ENCODE measurements at regions not wholly inside any gene's neighbourhood (a gene's known extent, or its start where the extent isn't known, plus 50 kb on each side); places are given as distances from the start of the nearest gene placed in this dataset.

GRCh38 chr9:20227166-20227874, 395.0 kb downstream of the MLLT3 start:
- Histone ChIP-seq H3K9me3 (no peaks in the 10 kb centered on the region), H3K4me1 (no peaks in the 10 kb centered on the region; the same call in 1 of the 2 replicates), H3K27me3 (ENCODE audit: low read depth) (no peaks in the 10 kb centered on the region), H3K4me3 (no peak overlapping the region), H3K36me3 (replicated peaks) (no peaks in the 10 kb centered on the region)
- DNase-seq (ENCODE audit: low spot score in 2 of 2) = no peak
- in situ Hi-C loops (cut with MboI; ENCODE audit: low sequenced_read_pairs) = no loop called here

GRCh38 chr9:20226345-20226744, 396.0 kb downstream of the MLLT3 start:
- Histone ChIP-seq H3K9me3 (no peaks in the 10 kb centered on the region), H3K27me3 (ENCODE audit: low read depth) (0 out of 2 replicates have a peak, but pooled peaks cover 2% of the 10 kb centered on the region), H3K36me3 (replicated peaks) (no peaks in the 10 kb centered on the region), H3K4me3 (no peak overlapping the region), H3K4me1 (no peaks in the 10 kb centered on the region; the same call in 1 of the 2 replicates)
- in situ Hi-C loops (cut with MboI; ENCODE audit: low sequenced_read_pairs) = no loop called here
- no peak for DNase-seq (ENCODE audit: low spot score in 2 of 2)

- H3K4me1 ChIP-seq = no peaks in the 10 kb centered on the region; the same call in 1 of the 2 replicates
- DNase-seq (ENCODE audit: low spot score in 2 of 2) = no peak
- in situ Hi-C loops (cut with MboI; ENCODE audit: low sequenced_read_pairs) = no loop called here
Measured at GRCh38 chr9:20225826-20226225, 396.5 kb downstream of the MLLT3 start.

GRCh38 chr9:20224756-20225155, 397.5 kb downstream of the MLLT3 start:
- H3K4me1 ChIP-seq = no peaks in the 10 kb centered on the region; the same call in 1 of the 2 replicates
- no peak for DNase-seq (ENCODE audit: low spot score in 2 of 2)
- in situ Hi-C loops (cut with MboI; ENCODE audit: low sequenced_read_pairs) = loop anchor here (25.0 kb wide), 1 partner anchor 88 kb away; no protein-coding TSS in a partner anchor

More at GRCh38 chr9:20225826-20226225, 396.5 kb downstream of the MLLT3 start:
- peaks cover 5% of the 10 kb centered on the region; the same call in 1 of the 2 replicates for H3K27me3 ChIP-seq (ENCODE audit: low read depth)
- no peaks in the 10 kb centered on the region for H3K9me3 ChIP-seq
- H3K4me3 ChIP-seq = no peak overlapping the region
- no peaks in the 10 kb centered on the region for H3K36me3 ChIP-seq (replicated peaks)

GRCh38 chr9:20220286-20220685, 402.0 kb downstream of the MLLT3 start:
- no peaks in the 10 kb centered on the region for H3K9me3 ChIP-seq
- H3K4me3 ChIP-seq = no peak overlapping the region
- in situ Hi-C loops (cut with MboI; ENCODE audit: low sequenced_read_pairs) = loop anchor here (25.0 kb wide), 1 partner anchor 92 kb away; no protein-coding TSS in a partner anchor
- H3K36me3 ChIP-seq (replicated peaks) = no peaks in the 10 kb centered on the region
- no peaks in the 10 kb centered on the region for H3K4me1 ChIP-seq
- DNase-seq (ENCODE audit: low spot score in 2 of 2) = no peak
- H3K27me3 ChIP-seq (ENCODE audit: low read depth) = peaks cover 12% of the 10 kb centered on the region; the same call in 1 of the 2 replicates

More at GRCh38 chr9:20224756-20225155, 397.5 kb downstream of the MLLT3 start:
- Histone ChIP-seq H3K9me3 (no peaks in the 10 kb centered on the region), H3K4me3 (no peak overlapping the region), H3K36me3 (replicated peaks) (no peaks in the 10 kb centered on the region), H3K27me3 (ENCODE audit: low read depth) (peaks cover 7% of the 10 kb centered on the region; the same call in 1 of the 2 replicates)

- Histone ChIP-seq H3K9me3 (no peaks in the 10 kb centered on the region), H3K4me3 (no peak overlapping the region), H3K4me1 (no peaks in the 10 kb centered on the region), H3K36me3 (replicated peaks) (no peaks in the 10 kb centered on the region), H3K27me3 (ENCODE audit: low read depth) (peaks cover 12% of the 10 kb centered on the region; the same call in 1 of the 2 replicates)
- in situ Hi-C loops (cut with MboI; ENCODE audit: low sequenced_read_pairs) = loop anchor here (25.0 kb wide), 1 partner anchor 93 kb away; no protein-coding TSS in a partner anchor
- no peak for DNase-seq (ENCODE audit: low spot score in 2 of 2)
Measured at GRCh38 chr9:20219437-20219836, 402.9 kb downstream of the MLLT3 start.

- no peak for DNase-seq (ENCODE audit: low spot score in 2 of 2)
- Histone ChIP-seq H3K4me1 (no peaks in the 10 kb centered on the region), H3K36me3 (replicated peaks) (no peaks in the 10 kb centered on the region), H3K27me3 (ENCODE audit: low read depth) (peaks cover 12% of the 10 kb centered on the region; the same call in 1 of the 2 replicates), H3K9me3 (no peaks in the 10 kb centered on the region), H3K4me3 (no peak overlapping the region)
- in situ Hi-C loops (cut with MboI; ENCODE audit: low sequenced_read_pairs) = loop anchor here (25.0 kb wide), 1 partner anchor 95 kb away; no protein-coding TSS in a partner anchor
Measured at GRCh38 chr9:20217596-20217995, 404.7 kb downstream of the MLLT3 start.

- Histone ChIP-seq H3K4me3 (no peak overlapping the region), H3K36me3 (replicated peaks) (no peaks in the 10 kb centered on the region), H3K27me3 (ENCODE audit: low read depth) (peaks cover 11% of the 10 kb centered on the region; the same call in 1 of the 2 replicates), H3K4me1 (no peaks in the 10 kb centered on the region), H3K9me3 (no peaks in the 10 kb centered on the region)
- in situ Hi-C loops (cut with MboI; ENCODE audit: low sequenced_read_pairs) = loop anchor here (25.0 kb wide), 1 partner anchor 96 kb away; no protein-coding TSS in a partner anchor
- DNase-seq (ENCODE audit: low spot score in 2 of 2) = no peak
Measured at GRCh38 chr9:20216438-20216837, 405.9 kb downstream of the MLLT3 start.

GRCh38 chr9:20215552-20215951, 406.7 kb downstream of the MLLT3 start:
- no peak for DNase-seq (ENCODE audit: low spot score in 2 of 2)
- in situ Hi-C loops (cut with MboI; ENCODE audit: low sequenced_read_pairs) = loop anchor here (25.0 kb wide), 1 partner anchor 97 kb away; no protein-coding TSS in a partner anchor
- Histone ChIP-seq H3K36me3 (replicated peaks) (no peaks in the 10 kb centered on the region), H3K27me3 (ENCODE audit: low read depth) (0 out of 2 replicates have a peak, but pooled peaks cover 5% of the 10 kb centered on the region), H3K4me3 (no peak overlapping the region), H3K9me3 (no peaks in the 10 kb centered on the region), H3K4me1 (no peaks in the 10 kb centered on the region)

GRCh38 chr9:20212806-20213205, 409.5 kb downstream of the MLLT3 start:
- in situ Hi-C loops (cut with MboI; ENCODE audit: low sequenced_read_pairs) = loop anchor here (25.0 kb wide), 1 partner anchor 99 kb away; no protein-coding TSS in a partner anchor

GRCh38 chr9:20209391-20210340, 412.6 kb downstream of the MLLT3 start:
- Histone ChIP-seq H3K9me3 (no peaks in the 10 kb centered on the region), H3K27me3 (ENCODE audit: low read depth) (no peaks in the 10 kb centered on the region), H3K4me3 (no peak overlapping the region), H3K36me3 (replicated peaks) (no peaks in the 10 kb centered on the region), H3K4me1 (no peaks in the 10 kb centered on the region)
- in situ Hi-C loops (cut with MboI; ENCODE audit: low sequenced_read_pairs) = loop anchor here (25.0 kb wide), 1 partner anchor 103 kb away; no protein-coding TSS in a partner anchor
- DNase-seq (ENCODE audit: low spot score in 2 of 2) = no peak

More at GRCh38 chr9:20212806-20213205, 409.5 kb downstream of the MLLT3 start:
- H3K27me3 ChIP-seq (ENCODE audit: low read depth) = 0 out of 2 replicates have a peak, but pooled peaks cover 2% of the 10 kb centered on the region
- no peaks in the 10 kb centered on the region for H3K36me3 ChIP-seq (replicated peaks)
- H3K4me3 ChIP-seq = no peak overlapping the region
- no peaks in the 10 kb centered on the region for H3K9me3 ChIP-seq
- no peak for DNase-seq (ENCODE audit: low spot score in 2 of 2)
- no peaks in the 10 kb centered on the region for H3K4me1 ChIP-seq

GRCh38 chr9:20208961-20209371, 413.3 kb downstream of the MLLT3 start:
- Histone ChIP-seq H3K36me3 (replicated peaks) (no peaks in the 10 kb centered on the region), H3K27me3 (ENCODE audit: low read depth) (no peaks in the 10 kb centered on the region), H3K4me1 (no peaks in the 10 kb centered on the region), H3K4me3 (no peak overlapping the region), H3K9me3 (no peaks in the 10 kb centered on the region)
- no peak for DNase-seq (ENCODE audit: low spot score in 2 of 2)
- in situ Hi-C loops (cut with MboI; ENCODE audit: low sequenced_read_pairs) = loop anchor here (25.0 kb wide), 1 partner anchor 103 kb away; no protein-coding TSS in a partner anchor

GRCh38 chr9:20208226-20208625, 414.1 kb downstream of the MLLT3 start:
- no peaks in the 10 kb centered on the region for H3K27me3 ChIP-seq (ENCODE audit: low read depth)
- H3K4me1 ChIP-seq = no peaks in the 10 kb centered on the region
- in situ Hi-C loops (cut with MboI; ENCODE audit: low sequenced_read_pairs) = loop anchor here (25.0 kb wide), 1 partner anchor 104 kb away; no protein-coding TSS in a partner anchor
- H3K36me3 ChIP-seq (replicated peaks) = no peaks in the 10 kb centered on the region
- no peaks in the 10 kb centered on the region for H3K9me3 ChIP-seq
- no peak overlapping the region for H3K4me3 ChIP-seq
- no peak for DNase-seq (ENCODE audit: low spot score in 2 of 2)

All from HAP-1 (cell line).